H1 (cell line): ENCODE measurements at regions not wholly inside any gene's neighbourhood (a gene's known extent, or its start where the extent isn't known, plus 50 kb on each side); places are given as distances from the start of the nearest gene placed in this dataset.

Experiments
- CTCF ChIA-PET: fragments of 300-600 bp; sonication (Branson Sonifier 250); formaldehyde crosslinking; loops from one replicate; lab custom pipeline; 2021; ENCODE audit not compliant: partially characterized antibody; lab: Charles Lee
- POLR2A ChIA-PET: fragments of 300-600 bp; sonication (Branson Sonifier 250); formaldehyde crosslinking; loops from one replicate; lab custom pipeline; 2021; ENCODE audit warnings: inconsistent platforms; ENCODE audit not compliant: partially characterized antibody; lab: Charles Lee
- DNase-seq, 2 experiments: peaks; one replicate each; pipeline versions ENCODE4 v3.0.0 to v3.0.0-alpha.2; 2010 to 2022; ENCODE audit warnings: low spot score in 2 of 2, low read depth in 1 of 2, mixed read lengths in 1 of 2
- FAIRE-seq: peaks from 2 replicates; lab custom pipeline; 2011; peaks lifted over from hg19 to GRCh38; lab: Jason Lieb, UNC
- H2AFZ ChIP-seq: 2 replicates; pipeline ENCODE4 v1.8.1; 2012; ENCODE audit warnings: low read length, inconsistent platforms
- H2AK5ac ChIP-seq: 2 replicates; pipeline ENCODE4 v1.6.1; 2013; ENCODE audit warnings: low read depth, low read length
- H2BK120ac ChIP-seq: replicated peaks from 2 replicates; pipeline ENCODE3; 2013; ENCODE audit warnings: low read depth, low read length, inconsistent platforms
- H2BK12ac ChIP-seq: 2 replicates; pipeline ENCODE4 v1.6.1; 2013; ENCODE audit warnings: low read depth, low read length
- H2BK15ac ChIP-seq: 2 replicates; pipeline ENCODE4 v1.6.1; 2013; ENCODE audit warnings: low read length
- H2BK20ac ChIP-seq: 2 replicates; pipeline ENCODE4 v1.6.1; 2013; ENCODE audit warnings: low read length
- H2BK5ac ChIP-seq: 2 replicates; pipeline ENCODE4 v1.6.1; 2013; ENCODE audit warnings: low read depth, low read length
- H3K14ac ChIP-seq: 2 replicates; pipeline ENCODE4 v1.6.1; 2013; ENCODE audit warnings: inconsistent platforms; ENCODE audit not compliant: insufficient read length
- H3K18ac ChIP-seq: 2 replicates; pipeline ENCODE4 v1.6.1; 2013; ENCODE audit warnings: low read length; ENCODE audit errors: extremely low read depth
- H3K23ac ChIP-seq: 2 replicates; pipeline ENCODE4 v1.6.1; 2013; ENCODE audit warnings: inconsistent platforms; ENCODE audit not compliant: insufficient read length
- H3K23me2 ChIP-seq: 2 replicates; pipeline ENCODE4 v1.6.1; 2013; ENCODE audit warnings: low read depth, low read length
- H3K27ac ChIP-seq: 2 replicates; pipeline ENCODE4 v1.6.1; 2011; ENCODE audit warnings: low read depth, low read length, inconsistent platforms
- H3K27me3 ChIP-seq, 4 experiments: replicated peaks in 1 of 4; 1 replicate in 1 of 4; 2 replicates in 3 of 4; pipeline versions ENCODE4 v1.6.1 to v1.8.1; 2011 to 2013; ENCODE audit warnings: low read length in 3 of 4, mild to moderate bottlenecking in 3 of 4, inconsistent platforms in 2 of 4, mixed read lengths in 2 of 4, moderate library complexity in 1 of 4; ENCODE audit not compliant: control insufficient read depth in 3 of 4, insufficient read depth in 3 of 4; ENCODE audit errors: extremely low read depth in 1 of 4
- H3K36me3 ChIP-seq, 4 experiments: 2 replicates each; pipeline versions ENCODE4 v1.6.1 to v1.8.1; 2011 to 2013; ENCODE audit warnings: mild to moderate bottlenecking in 4 of 4, low read length in 3 of 4, moderate library complexity in 2 of 4, control low read depth in 1 of 4, inconsistent platforms in 1 of 4; ENCODE audit not compliant: insufficient read depth in 4 of 4, control insufficient read depth in 2 of 4
- H3K4ac ChIP-seq: replicated peaks from 2 replicates; pipeline ENCODE3; 2013; ENCODE audit warnings: low read length, low read depth, mixed read lengths, inconsistent platforms; ENCODE audit not compliant: insufficient read length
- H3K4me1 ChIP-seq, 4 experiments: replicated peaks in 1 of 4; 1 replicate in 1 of 4; 2 replicates in 3 of 4; pipeline versions ENCODE4 v1.6.1 to v1.8.1; 2011 to 2013; ENCODE audit warnings: low read length in 3 of 4, inconsistent platforms in 2 of 4, mixed read lengths in 1 of 4; ENCODE audit not compliant: insufficient read depth in 4 of 4, control insufficient read depth in 3 of 4
- H3K4me2 ChIP-seq, 2 experiments: 2 replicates each; pipeline versions ENCODE4 v1.6.1 to v1.8.1; 2011 to 2013; ENCODE audit warnings: low read depth in 2 of 2, low read length in 2 of 2, control low read depth in 1 of 2, inconsistent platforms in 1 of 2, mild to moderate bottlenecking in 1 of 2; ENCODE audit not compliant: insufficient read depth in 1 of 2
- H3K4me3 ChIP-seq, 4 experiments: fragments of 200-600, 300-600 bp in 1 of 4; sonication (generic), shearing (Covaris generic), sonication (Bioruptor Twin) in 1 of 4; 2 replicates each; pipeline versions ENCODE4 v1.5.1 to v1.8.1; 2011 to 2016; ENCODE audit warnings: low read length in 4 of 4, low read depth in 3 of 4, control low read depth in 2 of 4, inconsistent platforms in 2 of 4, mild to moderate bottlenecking in 2 of 4, mixed read lengths in 1 of 4, moderate library complexity in 1 of 4; ENCODE audit not compliant: insufficient read depth in 2 of 4; ENCODE audit errors: extremely low read depth in 1 of 4
- H3K56ac ChIP-seq: replicated peaks from 2 replicates; pipeline ENCODE3; 2013; ENCODE audit warnings: low read depth, mild to moderate bottlenecking, mixed read lengths, low read length, inconsistent platforms; ENCODE audit not compliant: insufficient read length
- H3K79me1 ChIP-seq: 2 replicates; pipeline ENCODE4 v1.6.1; 2013; ENCODE audit warnings: low read depth, low read length, control low read depth
- H3K79me2 ChIP-seq, 2 experiments: 2 replicates each; pipeline versions ENCODE4 v1.6.1 to v1.8.1; 2012 to 2013; ENCODE audit warnings: low read length in 2 of 2, mild to moderate bottlenecking in 2 of 2, inconsistent platforms in 1 of 2; ENCODE audit not compliant: insufficient read depth in 2 of 2, control insufficient read depth in 1 of 2
- H3K9ac ChIP-seq, 4 experiments: replicated peaks in 1 of 4; 1 replicate in 1 of 4; 2 replicates in 3 of 4; pipeline versions ENCODE4 v1.6.1 to v1.8.1; 2011 to 2013; ENCODE audit warnings: low read depth in 3 of 4, low read length in 3 of 4, control low read depth in 2 of 4, mild to moderate bottlenecking in 2 of 4, moderate library complexity in 2 of 4, inconsistent platforms in 1 of 4; ENCODE audit errors: extremely low read depth in 1 of 4
- H3K9me3 ChIP-seq, 2 experiments: 2 replicates each; pipeline versions ENCODE4 v1.6.1 to v1.8.1; 2012 to 2013; ENCODE audit warnings: mild to moderate bottlenecking in 2 of 2, moderate library complexity in 2 of 2, control low read depth in 1 of 2, inconsistent platforms in 1 of 2, low read depth in 1 of 2, low read length in 1 of 2, mixed read lengths in 1 of 2; ENCODE audit not compliant: insufficient read depth in 2 of 2
- H4K20me1 ChIP-seq, 2 experiments: replicated peaks in 1 of 2; 2 replicates each; pipeline versions ENCODE3 to v1.8.1; 2011 to 2013; ENCODE audit warnings: inconsistent platforms in 2 of 2, low read length in 2 of 2, mild to moderate bottlenecking in 1 of 2; ENCODE audit not compliant: insufficient read depth in 2 of 2, control insufficient read depth in 1 of 2
- H4K5ac ChIP-seq: 2 replicates; pipeline ENCODE4 v1.6.1; 2013; ENCODE audit warnings: low read length, low read depth, mixed read lengths, inconsistent platforms; ENCODE audit not compliant: insufficient read length
- H4K8ac ChIP-seq: 2 replicates; pipeline ENCODE4 v1.8.0; 2013; ENCODE audit warnings: mild to moderate bottlenecking, moderate library complexity, low read length, inconsistent platforms; ENCODE audit not compliant: insufficient read depth; ENCODE audit errors: extremely low read depth
- H4K91ac ChIP-seq: replicated peaks from 2 replicates; pipeline ENCODE3; 2013; ENCODE audit warnings: low read length, mixed read lengths, inconsistent platforms; ENCODE audit not compliant: insufficient read length
- ATF3 ChIP-seq: IDR thresholded peaks from 2 replicates; pipeline ENCODE4 v1.6.1; 2011; ENCODE audit warnings: low read depth, mild to moderate bottlenecking, low read length; ENCODE audit not compliant: insufficient read depth
- BACH1 ChIP-seq: IDR thresholded peaks from 2 replicates; pipeline ENCODE4 v1.6.1; 2012; ENCODE audit warnings: low read length, improper control_type of control experiment
- BCL11A ChIP-seq, 2 experiments: IDR thresholded peaks; one replicate each; pipeline ENCODE4 v1.6.1; 2011; ENCODE audit warnings: low read depth in 2 of 2, low read length in 2 of 2, mild to moderate bottlenecking in 2 of 2
- CBX5 ChIP-seq: fragments of 300-800, 300-1000 bp; sonication (generic); IDR thresholded peaks from 2 replicates; pipeline ENCODE4 v1.7.1; 2016; ENCODE audit warnings: antibody characterized with exemption, low read length, low read depth
- E2F6 ChIP-seq: IDR thresholded peaks from 2 replicates; pipeline ENCODE4 v1.6.1; 2012; ENCODE audit warnings: inconsistent platforms
- KDM1A ChIP-seq: fragments of 200-600, 300-600 bp; sonication (generic); IDR thresholded peaks from 2 replicates; pipeline ENCODE4 v1.7.1; 2016; ENCODE audit warnings: mild to moderate bottlenecking, low read length, borderline replicate concordance
- MAX ChIP-seq: IDR thresholded peaks from 2 replicates; pipeline ENCODE4 v1.6.1; 2012; ENCODE audit warnings: inconsistent platforms
- POLR2AphosphoS5 ChIP-seq: IDR thresholded peaks from 2 replicates; pipeline ENCODE4 v1.6.1; 2011; ENCODE audit warnings: low read depth, low read length
- SIX5 ChIP-seq: IDR thresholded peaks from 2 replicates; pipeline ENCODE4 v1.6.1; 2011; ENCODE audit warnings: mild to moderate bottlenecking, low read depth, low read length
- SP1 ChIP-seq: IDR thresholded peaks from 2 replicates; pipeline ENCODE4 v1.6.1; 2011; ENCODE audit warnings: low read depth, low read length
- WGBS, 2 experiments: shearing (Covaris generic) in 1 of 2; methylation state at CpG; one replicate each; pipeline versions ENCODE4 v1.1.6 to v1.1.7; 2013 to 2015; ENCODE audit warnings: low lambda C conversion rate in 2 of 2, mixed read lengths in 2 of 2, inconsistent platforms in 1 of 2, low coverage in 1 of 2, missing lambda C conversion rate in 1 of 2; ENCODE audit not compliant: insufficient replicate concordance in 2 of 2, insufficient coverage in 1 of 2, insufficient read length in 1 of 2; ENCODE audit errors: extremely low coverage in 1 of 2, missing lambda C conversion rate in 1 of 2; 5-methylcytosine and 5-hydroxymethylcytosine counted together

- no peak overlapping the region for H4K91ac ChIP-seq
Observed at GRCh38 chr9:1354086-1354485, 303.9 kb downstream of the DMRT2 start.

More at GRCh38 chr9:1354086-1354485, 303.9 kb downstream of the DMRT2 start:
- H3K9me3 ChIP-seq, result peaks cover 78 to 95% of the 10 kb centered on the region in 2 experiments
- TF ChIP-seq ATF3, result no peak
- TF ChIP-seq E2F6, result no peak
- no peak for TF ChIP-seq BCL11A (IDR thresholded peaks at IDR 0.05; ENCODE audit: low read depth in 2 of 2, low read length in 2 of 2)
- no peak for TF ChIP-seq CBX5
- TF ChIP-seq MAX, result no peak
- TF ChIP-seq SP1, result no peak
- no peak for TF ChIP-seq SIX5
- TF ChIP-seq KDM1A, result no peak
- no peak for TF ChIP-seq POLR2AphosphoS5
- TF ChIP-seq BACH1, result no peak
- H2BK5ac ChIP-seq, result no peak overlapping the region
- H3K18ac ChIP-seq, result no peak overlapping the region
- no peak overlapping the region for H3K23ac ChIP-seq
- no peak overlapping the region for H3K9ac ChIP-seq
- ChIA-PET CTCF (no interaction called here), POLR2A (no interaction called here)
- no peaks in the 10 kb centered on the region for H3K79me2 ChIP-seq
- H2BK20ac ChIP-seq, result no peak overlapping the region
- no peak overlapping the region for H3K4me3 ChIP-seq
- 63% methylated on average over 5 of the region's 5 CpGs; no CpG with 5 or more reads in 1 of the 2 experiments for WGBS, 2 experiments
- H3K14ac ChIP-seq, result no peak overlapping the region
- no peaks in the 10 kb centered on the region for H3K4me1 ChIP-seq
- H4K8ac ChIP-seq, result no peak overlapping the region
- FAIRE-seq, result no peak
- no peak overlapping the region for H2BK12ac ChIP-seq
- no peak overlapping the region for H3K56ac ChIP-seq
- no peak overlapping the region for H2BK15ac ChIP-seq
- H3K27me3 ChIP-seq, result no peaks in the 10 kb centered on the region
- no peak overlapping the region for H3K4ac ChIP-seq
- no peaks in the 10 kb centered on the region for H4K20me1 ChIP-seq
- no peak overlapping the region for H2AK5ac ChIP-seq
- H4K5ac ChIP-seq, result no peak overlapping the region
- H3K4me2 ChIP-seq, result no peak overlapping the region
- H2AFZ ChIP-seq, result no peak overlapping the region
- no peaks in the 10 kb centered on the region for H3K23me2 ChIP-seq
- DNase-seq, result no peak
- H3K27ac ChIP-seq, result no peak overlapping the region
- no peaks in the 10 kb centered on the region for H3K79me1 ChIP-seq
- no peak overlapping the region for H2BK120ac ChIP-seq
- H3K36me3 ChIP-seq, result no peaks in the 10 kb centered on the region; a peak in 3 of 8 replicates
